OCI-LY3 (cell line): ENCODE measurements at regions not wholly inside any gene's neighbourhood (a gene's known extent, or its start where the extent isn't known, plus 50 kb on each side); places are given as distances from the start of the nearest gene placed in this dataset.

Source experiments
- H2AFZ ChIP-seq: fragments of 200-600, 300-600 bp; shearing (Covaris generic); 2 replicates; pipeline ENCODE4 v1.6.0; 2014; ENCODE audit warnings: antibody characterized with exemption, low read depth, low read length
- H3K27ac ChIP-seq: fragments of 200-600, 300-600 bp; sonication (generic); 2 replicates; pipeline ENCODE4 v1.5.1; 2014; ENCODE audit warnings: mild to moderate bottlenecking, low read length, moderate library complexity, mixed read lengths
- H3K27me3 ChIP-seq: fragments of 200-600, 300-600 bp; sonication (generic); 2 replicates; pipeline ENCODE4 v1.6.1; 2014; ENCODE audit warnings: low read depth, low read length, mixed read lengths
- H3K36me3 ChIP-seq: fragments of 200-600, 300-600 bp; sonication (generic); replicated peaks from 2 replicates; pipeline ENCODE3; 2014; ENCODE audit warnings: low read depth, low read length, mixed read lengths
- H3K4me1 ChIP-seq: fragments of 300-600, 200-600 bp; sonication (generic); 2 replicates; pipeline ENCODE4 v1.6.1; 2014; ENCODE audit warnings: low read length, mixed read lengths
- H3K4me2 ChIP-seq: fragments of 200-600, 300-600 bp; sonication (generic); 2 replicates; pipeline ENCODE4 v1.6.1; 2014; ENCODE audit warnings: low read length, mixed read lengths
- H3K4me3 ChIP-seq: fragments of 300-600, 200-600 bp; sonication (generic); 2 replicates; pipeline ENCODE4 v1.5.1; 2014; ENCODE audit warnings: antibody characterized with exemption, mild to moderate bottlenecking, low read length, moderate library complexity
- H3K79me2 ChIP-seq: fragments of 300-600, 200-600 bp; shearing (Covaris generic); 2 replicates; pipeline ENCODE4 v1.6.1; 2014; ENCODE audit warnings: mild to moderate bottlenecking, low read length, mixed read lengths
- H3K9ac ChIP-seq: fragments of 300-600, 200-600 bp; shearing (Covaris generic); 2 replicates; pipeline ENCODE4 v1.6.0; 2014; ENCODE audit warnings: mild to moderate bottlenecking, low read length, moderate library complexity
- H3K9me3 ChIP-seq: fragments of 200-600, 300-600 bp; shearing (Covaris generic); 2 replicates; pipeline ENCODE4 v1.6.1; 2014; ENCODE audit warnings: low read length, mixed read lengths; ENCODE audit not compliant: insufficient read depth
- H4K20me1 ChIP-seq: fragments of 200-600, 300-600 bp; sonication (generic); 2 replicates; pipeline ENCODE4 v1.6.1; 2016; ENCODE audit warnings: low read length, mixed read lengths; ENCODE audit not compliant: insufficient read depth
- EZH2phosphoT487 ChIP-seq: fragments of 200-600 bp; shearing (Covaris generic); IDR thresholded peaks from 2 replicates; pipeline ENCODE4 v1.6.1; 2018; ENCODE audit warnings: antibody characterized with exemption, mixed run types, low read depth
- TF ChIP-seq, protein P1 (sequence below): fragments of 200-600, 300-600 bp; sonication (generic); IDR thresholded peaks from 2 replicates; pipeline ENCODE4 v1.5.1; 2014; ENCODE audit warnings: antibody characterized with exemption, low read length, low read depth

DNA sequence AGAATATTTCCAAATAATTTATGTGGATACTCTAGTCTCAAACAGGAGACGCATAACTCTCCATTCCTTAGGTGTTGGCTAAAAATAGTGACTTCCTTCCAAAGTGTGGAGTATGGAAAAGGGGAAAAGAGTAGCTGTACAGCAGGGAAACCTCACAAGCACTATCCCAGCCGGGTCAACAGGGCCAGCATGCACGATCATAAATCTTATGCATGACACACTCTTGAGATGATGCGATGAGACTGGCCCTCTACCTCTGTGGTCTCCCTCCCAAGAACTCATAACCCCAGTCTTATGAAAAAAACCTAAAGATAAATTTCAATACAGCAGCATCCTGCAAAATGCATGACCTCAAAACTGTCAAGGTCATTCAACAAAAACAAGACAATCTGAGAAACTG lies 197.3 kb downstream of the TEX36 start:
- no peaks in the 10 kb centered on the region for H3K27me3 ChIP-seq
- no peaks in the 10 kb centered on the region for H4K20me1 ChIP-seq
- no peaks in the 10 kb centered on the region for H3K4me1 ChIP-seq
- H3K4me2 ChIP-seq, result no peak overlapping the region
- H3K36me3 ChIP-seq, result no peaks in the 10 kb centered on the region
- no peak overlapping the region for H3K27ac ChIP-seq
- no peak overlapping the region for H3K9ac ChIP-seq
- H3K4me3 ChIP-seq, result no peak overlapping the region
- H3K9me3 ChIP-seq, result no peaks in the 10 kb centered on the region
- H2AFZ ChIP-seq, result no peak overlapping the region
- TF ChIP-seq, protein P1, sequence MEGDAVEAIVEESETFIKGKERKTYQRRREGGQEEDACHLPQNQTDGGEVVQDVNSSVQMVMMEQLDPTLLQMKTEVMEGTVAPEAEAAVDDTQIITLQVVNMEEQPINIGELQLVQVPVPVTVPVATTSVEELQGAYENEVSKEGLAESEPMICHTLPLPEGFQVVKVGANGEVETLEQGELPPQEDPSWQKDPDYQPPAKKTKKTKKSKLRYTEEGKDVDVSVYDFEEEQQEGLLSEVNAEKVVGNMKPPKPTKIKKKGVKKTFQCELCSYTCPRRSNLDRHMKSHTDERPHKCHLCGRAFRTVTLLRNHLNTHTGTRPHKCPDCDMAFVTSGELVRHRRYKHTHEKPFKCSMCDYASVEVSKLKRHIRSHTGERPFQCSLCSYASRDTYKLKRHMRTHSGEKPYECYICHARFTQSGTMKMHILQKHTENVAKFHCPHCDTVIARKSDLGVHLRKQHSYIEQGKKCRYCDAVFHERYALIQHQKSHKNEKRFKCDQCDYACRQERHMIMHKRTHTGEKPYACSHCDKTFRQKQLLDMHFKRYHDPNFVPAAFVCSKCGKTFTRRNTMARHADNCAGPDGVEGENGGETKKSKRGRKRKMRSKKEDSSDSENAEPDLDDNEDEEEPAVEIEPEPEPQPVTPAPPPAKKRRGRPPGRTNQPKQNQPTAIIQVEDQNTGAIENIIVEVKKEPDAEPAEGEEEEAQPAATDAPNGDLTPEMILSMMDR, result no peak
- TF ChIP-seq EZH2phosphoT487, result no peak
- no peaks in the 10 kb centered on the region for H3K79me2 ChIP-seq

DNA sequence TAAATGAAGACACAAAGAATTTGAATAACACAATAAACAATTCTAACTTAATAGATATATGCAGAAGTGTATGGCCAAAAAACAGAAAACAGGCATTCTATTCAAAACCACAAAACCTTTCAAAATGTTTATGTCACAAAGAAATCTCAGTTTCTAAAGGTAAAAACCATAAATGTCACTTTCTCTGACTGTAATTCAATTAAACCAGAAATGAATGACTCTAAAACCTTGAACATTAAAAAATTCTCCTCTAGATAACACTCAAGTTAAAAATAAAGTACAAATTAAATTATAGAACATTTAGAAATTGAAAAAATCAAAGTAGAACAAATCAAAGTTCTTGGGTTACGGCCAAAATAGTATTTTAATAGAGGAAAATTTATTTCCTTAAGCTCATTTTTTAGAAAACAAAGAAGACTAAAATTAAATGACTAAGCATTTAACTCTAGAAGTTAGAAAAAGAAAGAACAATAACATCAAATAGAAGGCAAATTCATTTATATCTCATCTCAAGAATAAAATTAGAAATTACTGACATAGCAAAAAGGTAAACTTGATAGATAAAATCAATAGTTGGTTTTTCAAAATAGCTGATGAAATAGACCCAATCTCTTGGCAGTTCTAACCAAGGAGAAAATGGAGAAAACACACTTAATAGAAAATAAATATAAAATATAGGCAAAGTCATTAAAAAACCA lies 198.8 kb downstream of the TEX36 start:
- no peaks in the 10 kb centered on the region for H3K27me3 ChIP-seq
- no peak overlapping the region for H3K27ac ChIP-seq
- TF ChIP-seq, protein P1, result no peak
- TF ChIP-seq EZH2phosphoT487, result no peak
- H4K20me1 ChIP-seq, result no peaks in the 10 kb centered on the region
- no peaks in the 10 kb centered on the region for H3K79me2 ChIP-seq
- no peak overlapping the region for H2AFZ ChIP-seq
- H3K4me3 ChIP-seq, result no peak overlapping the region
- no peaks in the 10 kb centered on the region for H3K9me3 ChIP-seq
- no peak overlapping the region for H3K9ac ChIP-seq
- H3K36me3 ChIP-seq, result no peaks in the 10 kb centered on the region
- H3K4me2 ChIP-seq, result no peak overlapping the region
- H3K4me1 ChIP-seq, result no peaks in the 10 kb centered on the region

DNA sequence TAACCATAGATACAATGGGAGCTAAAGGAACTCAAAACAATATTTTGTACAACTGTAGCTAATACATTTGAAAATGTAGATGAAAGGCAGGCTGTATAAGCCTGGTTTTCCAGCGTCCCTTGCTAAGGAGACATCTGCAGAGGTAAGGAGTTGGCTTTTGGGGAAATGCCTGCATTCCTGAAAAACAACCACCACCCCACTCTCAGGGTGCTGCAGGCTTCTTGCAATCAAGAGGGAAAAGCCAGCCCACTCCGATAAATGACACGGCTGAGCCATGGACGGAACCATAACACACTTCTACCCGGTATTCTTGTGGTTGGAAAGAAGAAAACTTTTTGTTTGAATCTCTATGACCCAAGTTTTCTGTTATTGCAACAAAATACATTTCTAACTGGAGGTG lies 200.3 kb downstream of the TEX36 start:
- Histone ChIP-seq H3K79me2 (no peaks in the 10 kb centered on the region), H3K36me3 (no peaks in the 10 kb centered on the region), H3K4me1 (no peaks in the 10 kb centered on the region), H2AFZ (no peak overlapping the region), H3K4me3 (no peak overlapping the region), H3K27me3 (no peaks in the 10 kb centered on the region), H3K9me3 (no peaks in the 10 kb centered on the region), H3K27ac (no peak overlapping the region), H4K20me1 (no peaks in the 10 kb centered on the region), H3K4me2 (no peak overlapping the region), H3K9ac (no peak overlapping the region)
- TF ChIP-seq, protein P1, result no peak
- no peak for TF ChIP-seq EZH2phosphoT487

DNA sequence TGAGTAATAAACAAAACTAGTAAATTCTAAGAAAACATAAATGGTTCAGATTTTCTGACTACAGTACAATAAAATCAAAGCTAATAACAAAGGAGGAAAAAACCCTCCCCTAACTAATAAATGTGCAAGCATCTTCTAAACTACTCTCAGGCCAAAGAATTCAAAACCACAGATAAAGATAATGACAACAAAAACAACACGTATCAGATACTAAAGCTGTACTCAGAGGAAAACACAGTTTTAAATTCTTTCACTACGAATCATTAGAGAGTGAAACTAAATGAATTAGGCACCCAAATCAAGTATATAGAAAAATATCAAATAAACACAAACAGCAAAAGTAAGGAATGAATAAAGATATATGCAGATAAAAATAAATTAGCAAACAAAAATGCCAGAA lies 200.9 kb downstream of the TEX36 start:
- TF ChIP-seq, protein P1, result no peak
- TF ChIP-seq EZH2phosphoT487, result no peak
- no peak overlapping the region for H3K4me3 ChIP-seq
- H3K27me3 ChIP-seq, result no peaks in the 10 kb centered on the region
- no peak overlapping the region for H3K27ac ChIP-seq
- no peak overlapping the region for H3K4me2 ChIP-seq
- no peaks in the 10 kb centered on the region for H3K79me2 ChIP-seq
- no peaks in the 10 kb centered on the region for H3K9me3 ChIP-seq
- no peaks in the 10 kb centered on the region for H3K36me3 ChIP-seq
- H4K20me1 ChIP-seq, result no peaks in the 10 kb centered on the region
- no peak overlapping the region for H3K9ac ChIP-seq
- no peak overlapping the region for H2AFZ ChIP-seq
- H3K4me1 ChIP-seq, result no peaks in the 10 kb centered on the region
